ENCODE measurements at regions not wholly inside any gene's neighbourhood (a gene's known extent, or its start where the extent isn't known, plus 50 kb on each side); places are given as distances from the start of the nearest gene placed in this dataset.

DNA sequence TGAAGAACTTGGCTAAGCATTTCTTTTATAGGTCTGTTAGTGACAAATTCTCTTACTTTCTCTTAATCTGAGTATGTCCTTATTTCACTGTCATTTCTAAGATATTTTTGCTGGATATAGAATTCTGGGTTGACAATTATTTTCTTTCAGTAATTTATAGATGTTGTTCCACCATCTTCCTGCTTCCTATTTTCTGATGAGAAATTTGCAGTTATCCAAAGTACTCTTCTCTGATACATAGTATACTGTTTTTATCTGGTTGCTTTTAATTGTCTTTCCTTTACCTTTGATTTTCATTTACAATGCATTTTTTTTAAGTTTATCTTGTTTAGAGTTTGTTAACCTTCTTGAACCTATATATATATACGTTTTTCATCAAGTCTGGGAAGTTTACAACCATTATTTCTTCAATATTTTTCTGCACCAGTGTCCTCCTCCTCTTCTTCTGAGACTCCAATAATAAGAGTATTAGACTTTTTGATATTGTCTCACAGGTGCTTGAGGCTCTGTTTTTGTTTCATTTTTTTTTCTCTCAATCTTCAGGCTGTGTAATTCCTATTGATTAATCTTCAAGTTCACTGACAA is 101.6 kb upstream of the INSIG1 start:
- Histone ChIP-seq H3K4me1 (ENCODE audit: low read length) (peaks cover 15% of the 10 kb centered on the region), H3K9ac (ENCODE audit: low read length) (no peak overlapping the region), H2AFZ (ENCODE audit: low read depth, low read length) (no peak overlapping the region), H3K9me3 (ENCODE audit: insufficient read depth, low read length) (peaks cover 25% of the 10 kb centered on the region; the same call in 1 of the 2 replicates), H4K20me1 (ENCODE audit: insufficient read depth, low read length) (no peaks in the 10 kb centered on the region), H3K4me3 (ENCODE audit: low read length) (no peak overlapping the region), H3K79me2 (ENCODE audit: low read length) (no peaks in the 10 kb centered on the region), H3K27me3 (ENCODE audit: low read depth, low read length) (no peaks in the 10 kb centered on the region), H3K36me3 (replicated peaks; ENCODE audit: low read depth, low read length) (peaks cover 15% of the 10 kb centered on the region), H3K27ac (ENCODE audit: low read length) (no peak overlapping the region), H3K4me2 (ENCODE audit: low read length) (no peak overlapping the region)
- TF ChIP-seq, protein P1, sequence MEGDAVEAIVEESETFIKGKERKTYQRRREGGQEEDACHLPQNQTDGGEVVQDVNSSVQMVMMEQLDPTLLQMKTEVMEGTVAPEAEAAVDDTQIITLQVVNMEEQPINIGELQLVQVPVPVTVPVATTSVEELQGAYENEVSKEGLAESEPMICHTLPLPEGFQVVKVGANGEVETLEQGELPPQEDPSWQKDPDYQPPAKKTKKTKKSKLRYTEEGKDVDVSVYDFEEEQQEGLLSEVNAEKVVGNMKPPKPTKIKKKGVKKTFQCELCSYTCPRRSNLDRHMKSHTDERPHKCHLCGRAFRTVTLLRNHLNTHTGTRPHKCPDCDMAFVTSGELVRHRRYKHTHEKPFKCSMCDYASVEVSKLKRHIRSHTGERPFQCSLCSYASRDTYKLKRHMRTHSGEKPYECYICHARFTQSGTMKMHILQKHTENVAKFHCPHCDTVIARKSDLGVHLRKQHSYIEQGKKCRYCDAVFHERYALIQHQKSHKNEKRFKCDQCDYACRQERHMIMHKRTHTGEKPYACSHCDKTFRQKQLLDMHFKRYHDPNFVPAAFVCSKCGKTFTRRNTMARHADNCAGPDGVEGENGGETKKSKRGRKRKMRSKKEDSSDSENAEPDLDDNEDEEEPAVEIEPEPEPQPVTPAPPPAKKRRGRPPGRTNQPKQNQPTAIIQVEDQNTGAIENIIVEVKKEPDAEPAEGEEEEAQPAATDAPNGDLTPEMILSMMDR (IDR thresholded peaks at IDR 0.05; ENCODE audit: low read depth, low read length), result no peak
- no peak for TF ChIP-seq EZH2phosphoT487 (IDR thresholded peaks at IDR 0.05; ENCODE audit: low read depth)

DNA sequence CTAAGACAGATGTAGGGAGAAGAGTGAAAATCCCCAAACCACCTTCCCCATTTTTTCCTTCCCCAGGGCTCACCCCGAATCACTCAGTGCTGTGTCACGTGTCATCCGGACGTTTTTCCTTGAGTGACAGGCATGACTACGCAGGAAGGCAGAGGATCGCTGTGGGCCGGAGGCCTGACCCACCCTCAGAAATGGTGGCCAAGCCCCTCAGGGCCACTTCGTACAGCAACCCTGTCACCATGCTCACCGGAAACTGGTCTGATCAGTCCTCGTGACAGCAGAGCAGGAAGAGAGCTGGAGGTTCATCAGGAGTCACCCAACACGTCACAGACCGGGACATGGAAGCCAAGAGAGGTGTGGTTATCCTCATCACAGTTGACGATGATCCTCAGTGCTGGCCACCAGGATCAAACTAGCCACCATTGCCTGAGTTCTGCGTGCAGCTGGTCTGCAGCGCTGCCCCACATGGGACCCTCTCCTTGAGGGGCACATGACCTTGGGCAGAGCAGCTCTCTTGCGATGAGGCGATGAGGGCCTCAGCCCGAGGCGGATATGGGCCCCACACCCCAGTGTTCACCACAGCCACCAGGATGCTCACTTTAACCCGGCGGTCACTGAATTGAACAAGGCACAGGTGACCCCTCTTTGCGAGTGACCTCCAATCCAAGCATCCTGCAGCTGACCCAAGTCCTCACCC is 99.3 kb upstream of the INSIG1 start:
- no peaks in the 10 kb centered on the region for H4K20me1 ChIP-seq (ENCODE audit: insufficient read depth, low read length)
- peaks cover 20% of the 10 kb centered on the region; the same call in 1 of the 2 replicates for H3K9me3 ChIP-seq (ENCODE audit: insufficient read depth, low read length)
- no peaks in the 10 kb centered on the region for H3K79me2 ChIP-seq (ENCODE audit: low read length)
- no peak overlapping the region for H3K27ac ChIP-seq (ENCODE audit: low read length)
- peaks cover 22% of the 10 kb centered on the region for H3K4me1 ChIP-seq (ENCODE audit: low read length)
- peaks cover 15% of the 10 kb centered on the region for H3K36me3 ChIP-seq (replicated peaks; ENCODE audit: low read depth, low read length)
- no peak overlapping the region for H3K9ac ChIP-seq (ENCODE audit: low read length)
- no peak for TF ChIP-seq EZH2phosphoT487 (IDR thresholded peaks at IDR 0.05; ENCODE audit: low read depth)
- TF ChIP-seq, protein P1 (IDR thresholded peaks at IDR 0.05; ENCODE audit: low read depth, low read length), result no peak
- no peaks in the 10 kb centered on the region for H3K27me3 ChIP-seq (ENCODE audit: low read depth, low read length)
- H3K4me2 ChIP-seq (ENCODE audit: low read length), result peak overlapping the region; percentile 2
- H2AFZ ChIP-seq (ENCODE audit: low read depth, low read length), result no peak overlapping the region
- no peak overlapping the region for H3K4me3 ChIP-seq (ENCODE audit: low read length)

DNA sequence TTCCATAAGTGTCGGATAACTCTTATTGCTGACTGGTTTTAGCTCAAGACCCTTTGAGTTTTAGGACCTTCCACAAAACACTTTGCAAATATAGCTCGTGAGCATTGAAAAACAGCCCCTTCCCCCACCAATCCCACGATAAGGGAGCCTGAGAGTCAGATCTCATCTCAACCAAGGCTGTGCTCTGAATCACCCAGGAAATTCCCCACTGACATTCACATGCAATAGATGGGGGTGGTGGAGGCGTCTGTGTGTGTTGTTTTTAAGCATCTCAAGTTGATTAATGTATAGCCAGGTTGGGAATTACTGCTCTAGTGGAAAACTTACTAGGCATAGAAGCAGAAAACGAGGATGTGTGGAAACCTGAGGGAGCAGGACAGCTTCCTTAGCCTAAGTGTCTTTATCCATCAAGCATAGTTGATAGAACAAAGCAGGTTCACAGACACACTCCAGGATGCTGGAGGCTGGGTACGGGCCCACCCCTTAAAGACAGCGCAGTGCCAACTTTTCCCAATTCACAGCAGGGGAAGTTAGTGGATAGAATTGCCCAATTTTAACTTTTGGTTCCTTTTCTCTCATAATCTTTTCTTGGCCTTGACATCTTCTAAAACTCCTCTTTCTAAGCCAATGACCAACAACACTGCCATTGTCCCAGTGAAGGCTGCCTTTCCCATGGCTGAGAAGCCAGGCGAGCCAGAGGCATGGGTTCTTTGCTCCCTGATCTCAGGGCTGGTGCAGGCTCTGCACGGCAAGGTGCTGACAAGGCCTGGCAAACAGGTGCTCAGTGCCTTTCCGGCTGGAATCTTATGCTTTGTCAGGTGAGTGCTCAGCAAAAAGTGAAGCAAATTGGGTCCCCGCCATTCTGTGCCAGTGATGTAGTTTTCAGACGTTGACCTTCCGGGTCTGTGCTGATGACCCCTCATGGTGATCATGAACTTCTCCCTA is 98.5 kb upstream of the INSIG1 start:
- peaks cover 26% of the 10 kb centered on the region for H3K4me1 ChIP-seq (ENCODE audit: low read length)
- H3K9ac ChIP-seq (ENCODE audit: low read length), result no peak overlapping the region
- no peak overlapping the region for H3K27ac ChIP-seq (ENCODE audit: low read length)
- H3K27me3 ChIP-seq (ENCODE audit: low read depth, low read length), result no peaks in the 10 kb centered on the region
- no peaks in the 10 kb centered on the region for H4K20me1 ChIP-seq (ENCODE audit: insufficient read depth, low read length)
- no peaks in the 10 kb centered on the region for H3K79me2 ChIP-seq (ENCODE audit: low read length)
- H3K9me3 ChIP-seq (ENCODE audit: insufficient read depth, low read length), result peaks cover 20% of the 10 kb centered on the region; the same call in 1 of the 2 replicates
- H3K4me2 ChIP-seq (ENCODE audit: low read length), result peak overlapping the region; percentile 2
- H3K4me3 ChIP-seq (ENCODE audit: low read length), result no peak overlapping the region
- no peak overlapping the region; the same call in 1 of the 2 replicates for H2AFZ ChIP-seq (ENCODE audit: low read depth, low read length)
- H3K36me3 ChIP-seq (replicated peaks; ENCODE audit: low read depth, low read length), result peaks cover 15% of the 10 kb centered on the region
- no peak for TF ChIP-seq EZH2phosphoT487 (IDR thresholded peaks at IDR 0.05; ENCODE audit: low read depth)
- TF ChIP-seq, protein P1 (IDR thresholded peaks at IDR 0.05; ENCODE audit: low read depth, low read length), result no peak

All from OCI-LY3 (cell line).